ENCODE measurements at regions not wholly inside any gene's neighbourhood (a gene's known extent, or its start where the extent isn't known, plus 50 kb on each side); places are given as distances from the start of the nearest gene placed in this dataset.

GRCh38 chr20:58025233-58025632 is 203.2 kb downstream of the ANKRD60 start:
- TF ChIP-seq STAT1 (IDR thresholded peaks at IDR 0.05; ENCODE audit: unreplicated experiment) (no peak), CTCF (conservative IDR thresholded peaks at IDR 0.05; ENCODE audit: low read depth in 2 of 2) (no peak), JUNB (IDR thresholded peaks at IDR 0.05; ENCODE audit: unreplicated experiment) (no peak), EZH2phosphoT487 (IDR thresholded peaks at IDR 0.05; ENCODE audit: unreplicated experiment) (no peak)
